ENCODE measurements at regions not wholly inside any gene's neighbourhood (a gene's known extent, or its start where the extent isn't known, plus 50 kb on each side); places are given as distances from the start of the nearest gene placed in this dataset.

- no peak overlapping the region for H3K27ac Mint-ChIP-seq
- no peaks in the 10 kb centered on the region for H3K9me3 Mint-ChIP-seq
- no peak overlapping the region for H3K4me3 Mint-ChIP-seq
- H3K27me3 Mint-ChIP-seq (ENCODE audit: low read depth) = peaks cover 8% of the 10 kb centered on the region
- no peak for DNase-seq (ENCODE audit: low spot score)
- H3K36me3 Mint-ChIP-seq (ENCODE audit: low read depth) = no peaks in the 10 kb centered on the region
- H3K4me1 Mint-ChIP-seq (ENCODE audit: low read depth) = no peaks in the 10 kb centered on the region
Observed at GRCh38 chr2:65548064-65548463, 115.7 kb upstream of the SPRED2 start.

- Mint-ChIP-seq H3K27ac (no peak overlapping the region), H3K4me1 (ENCODE audit: low read depth) (no peaks in the 10 kb centered on the region), H3K36me3 (ENCODE audit: low read depth) (no peaks in the 10 kb centered on the region), H3K9me3 (no peaks in the 10 kb centered on the region), H3K4me3 (no peak overlapping the region), H3K27me3 (ENCODE audit: low read depth) (peaks cover 5% of the 10 kb centered on the region)
- DNase-seq (ENCODE audit: low spot score) = no peak
Observed at GRCh38 chr2:65545837-65546805, 113.7 kb upstream of the SPRED2 start.

- Mint-ChIP-seq H3K9me3 (no peaks in the 10 kb centered on the region), H3K4me1 (ENCODE audit: low read depth) (no peaks in the 10 kb centered on the region), H3K4me3 (no peak overlapping the region)
Observed at GRCh38 chr2:65541773-65542172, 109.4 kb upstream of the SPRED2 start.

GRCh38 chr2:65539633-65540032, 107.2 kb upstream of the SPRED2 start:
- Mint-ChIP-seq H3K36me3 (ENCODE audit: low read depth) (no peaks in the 10 kb centered on the region), H3K27ac (no peak overlapping the region), H3K27me3 (ENCODE audit: low read depth) (peaks cover 5% of the 10 kb centered on the region), H3K9me3 (no peaks in the 10 kb centered on the region), H3K4me3 (no peak overlapping the region), H3K4me1 (ENCODE audit: low read depth) (no peaks in the 10 kb centered on the region)
- no peak for DNase-seq (ENCODE audit: low spot score)

More at GRCh38 chr2:65541773-65542172, 109.4 kb upstream of the SPRED2 start:
- Mint-ChIP-seq H3K36me3 (ENCODE audit: low read depth) (no peaks in the 10 kb centered on the region), H3K27me3 (ENCODE audit: low read depth) (peaks cover 2% of the 10 kb centered on the region), H3K27ac (no peak overlapping the region)
- DNase-seq (ENCODE audit: low spot score) = no peak

GRCh38 chr2:65537651-65538385, 105.4 kb upstream of the SPRED2 start:
- no peak for DNase-seq (ENCODE audit: low spot score)
- no peak overlapping the region for H3K27ac Mint-ChIP-seq
- peaks cover 3% of the 10 kb centered on the region for H3K27me3 Mint-ChIP-seq (ENCODE audit: low read depth)
- no peaks in the 10 kb centered on the region for H3K4me1 Mint-ChIP-seq (ENCODE audit: low read depth)
- no peak overlapping the region for H3K4me3 Mint-ChIP-seq
- no peaks in the 10 kb centered on the region for H3K9me3 Mint-ChIP-seq
- H3K36me3 Mint-ChIP-seq (ENCODE audit: low read depth) = no peaks in the 10 kb centered on the region

GRCh38 chr2:65536596-65536995, 104.2 kb upstream of the SPRED2 start:
- Mint-ChIP-seq H3K36me3 (ENCODE audit: low read depth) (no peaks in the 10 kb centered on the region), H3K4me1 (ENCODE audit: low read depth) (no peaks in the 10 kb centered on the region), H3K27me3 (ENCODE audit: low read depth) (peaks cover 7% of the 10 kb centered on the region), H3K27ac (no peak overlapping the region), H3K9me3 (no peaks in the 10 kb centered on the region), H3K4me3 (no peak overlapping the region)
- DNase-seq (ENCODE audit: low spot score) = no peak

- H3K36me3 Mint-ChIP-seq (ENCODE audit: low read depth) = no peaks in the 10 kb centered on the region
- H3K27me3 Mint-ChIP-seq (ENCODE audit: low read depth) = peaks cover 23% of the 10 kb centered on the region
- no peak overlapping the region for H3K27ac Mint-ChIP-seq
- no peaks in the 10 kb centered on the region for H3K9me3 Mint-ChIP-seq
- no peak overlapping the region for H3K4me3 Mint-ChIP-seq
- DNase-seq (ENCODE audit: low spot score) = no peak
- H3K4me1 Mint-ChIP-seq (ENCODE audit: low read depth) = no peaks in the 10 kb centered on the region
Observed at GRCh38 chr2:65532937-65533336, 100.5 kb upstream of the SPRED2 start.

- DNase-seq (ENCODE audit: low spot score) = no peak
- H3K9me3 Mint-ChIP-seq = no peaks in the 10 kb centered on the region
- H3K27ac Mint-ChIP-seq = no peak overlapping the region
- no peak overlapping the region for H3K4me3 Mint-ChIP-seq
- no peaks in the 10 kb centered on the region for H3K36me3 Mint-ChIP-seq (ENCODE audit: low read depth)
- peaks cover 24% of the 10 kb centered on the region for H3K27me3 Mint-ChIP-seq (ENCODE audit: low read depth)
- no peaks in the 10 kb centered on the region for H3K4me1 Mint-ChIP-seq (ENCODE audit: low read depth)
Observed at GRCh38 chr2:65532326-65532725, 99.9 kb upstream of the SPRED2 start.

GRCh38 chr2:65530547-65531320, 98.3 kb upstream of the SPRED2 start:
- Mint-ChIP-seq H3K4me1 (ENCODE audit: low read depth) (no peaks in the 10 kb centered on the region), H3K36me3 (ENCODE audit: low read depth) (no peaks in the 10 kb centered on the region), H3K27me3 (ENCODE audit: low read depth) (peaks cover 34% of the 10 kb centered on the region), H3K4me3 (no peak overlapping the region), H3K27ac (no peak overlapping the region), H3K9me3 (no peaks in the 10 kb centered on the region)
- DNase-seq (ENCODE audit: low spot score) = no peak

- Mint-ChIP-seq H3K4me1 (ENCODE audit: low read depth) (no peaks in the 10 kb centered on the region), H3K4me3 (no peak overlapping the region), H3K36me3 (ENCODE audit: low read depth) (no peaks in the 10 kb centered on the region), H3K9me3 (no peaks in the 10 kb centered on the region), H3K27ac (no peak overlapping the region), H3K27me3 (ENCODE audit: low read depth) (peaks cover 33% of the 10 kb centered on the region)
- DNase-seq (ENCODE audit: low spot score) = no peak
Observed at GRCh38 chr2:65529419-65529818, 97.0 kb upstream of the SPRED2 start.

GRCh38 chr2:65528241-65528574, 95.8 kb upstream of the SPRED2 start:
- H3K4me1 Mint-ChIP-seq (ENCODE audit: low read depth) = no peaks in the 10 kb centered on the region
- no peaks in the 10 kb centered on the region for H3K9me3 Mint-ChIP-seq
- H3K36me3 Mint-ChIP-seq (ENCODE audit: low read depth) = no peaks in the 10 kb centered on the region
- H3K27ac Mint-ChIP-seq = no peak overlapping the region
- peaks cover 33% of the 10 kb centered on the region for H3K27me3 Mint-ChIP-seq (ENCODE audit: low read depth)
- DNase-seq (ENCODE audit: low spot score) = no peak
- H3K4me3 Mint-ChIP-seq = no peak overlapping the region

GRCh38 chr2:65527451-65528240, 95.2 kb upstream of the SPRED2 start:
- H3K4me3 Mint-ChIP-seq = no peak overlapping the region
- H3K36me3 Mint-ChIP-seq (ENCODE audit: low read depth) = no peaks in the 10 kb centered on the region
- H3K27me3 Mint-ChIP-seq (ENCODE audit: low read depth) = peaks cover 33% of the 10 kb centered on the region
- no peak for DNase-seq (ENCODE audit: low spot score)
- H3K9me3 Mint-ChIP-seq = no peaks in the 10 kb centered on the region
- no peak overlapping the region for H3K27ac Mint-ChIP-seq
- H3K4me1 Mint-ChIP-seq (ENCODE audit: low read depth) = no peaks in the 10 kb centered on the region

- H3K36me3 Mint-ChIP-seq (ENCODE audit: low read depth) = no peaks in the 10 kb centered on the region
Observed at GRCh38 chr2:65525616-65526231, 93.3 kb upstream of the SPRED2 start.

More at GRCh38 chr2:65525616-65526231, 93.3 kb upstream of the SPRED2 start:
- Mint-ChIP-seq H3K4me3 (no peak overlapping the region), H3K9me3 (no peaks in the 10 kb centered on the region), H3K27ac (no peak overlapping the region), H3K27me3 (ENCODE audit: low read depth) (peaks cover 29% of the 10 kb centered on the region), H3K4me1 (ENCODE audit: low read depth) (no peaks in the 10 kb centered on the region)
- no peak for DNase-seq (ENCODE audit: low spot score)

Measured in T-helper 2 cell treated with Interferon-gamma antibody and Interleukin-4, amounts not matched to agents 5 μg/mL and 100 μg/mL, for 36 hours (primary cell).